C4-2B (cell line): ENCODE measurements at regions not wholly inside any gene's neighbourhood (a gene's known extent, or its start where the extent isn't known, plus 50 kb on each side); places are given as distances from the start of the nearest gene placed in this dataset.

Experiments used
- CTCF ChIP-seq: fragments of 450-650 bp; conservative IDR thresholded peaks from 2 replicates; pipeline ENCODE4 v1.5.1; 2017; ENCODE audit warnings: mild to moderate bottlenecking
- ZFX ChIP-seq: fragments of 450-650 bp; IDR thresholded peaks from 2 replicates; pipeline ENCODE4 v1.6.1; 2017

DNA sequence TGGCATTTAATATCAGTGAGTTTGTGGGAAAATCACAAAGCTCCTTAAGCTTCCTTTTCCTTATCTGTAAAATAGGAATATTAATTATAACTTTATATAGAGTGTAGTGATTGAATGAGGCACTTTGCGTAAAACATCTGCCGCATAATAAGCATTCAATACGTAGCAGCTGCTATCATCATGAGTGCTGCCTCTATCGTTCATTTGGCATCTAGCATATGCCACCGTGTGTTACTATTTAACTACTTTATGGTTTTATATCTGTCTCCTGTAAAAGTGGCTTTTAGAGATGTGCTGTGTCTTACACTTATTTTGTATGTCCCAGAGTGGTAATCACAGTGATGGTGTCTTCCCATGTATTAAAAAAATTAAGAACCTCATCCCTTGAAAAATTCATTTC lies 729.6 kb downstream of the SORCS3 start:
- TF ChIP-seq CTCF (no peak), ZFX (no peak)
